Body of pancreas (tissue), 4 donors: ENCODE measurements at regions not wholly inside any gene's neighbourhood (a gene's known extent, or its start where the extent isn't known, plus 50 kb on each side); places are given as distances from the start of the nearest gene placed in this dataset.
A peak's percentile ranks its signal among the peaks of the same experiment; 100 is the strongest.

Experiments
- ATAC-seq: fragments of 150-250 bp; one replicate; pipeline ENCODE4 v1.9.1; 2016
- DNase-seq, 4 donors: peaks; one replicate each; pipeline ENCODE4 v3.0.0-alpha.2; 2019
- H3K27ac ChIP-seq, 4 donors: fragments of 200-600 bp; sonication (generic); 1 replicate in 3 of 4; 2 replicates in 1 of 4; pipeline versions ENCODE4 v1.5.1 to v1.6.1; 2016 to 2019; ENCODE audit warnings: mild to moderate bottlenecking in 1 of 4, mixed read lengths in 1 of 4, moderate library complexity in 1 of 4
- H3K27me3 ChIP-seq, 2 donors: fragments of 200-600 bp; sonication (generic); one replicate each; pipeline ENCODE4 v1.6.0; 2016; ENCODE audit warnings: mild to moderate bottlenecking in 1 of 2
- H3K36me3 ChIP-seq, 2 donors: fragments of 200-600 bp; sonication (generic); replicated peaks in 1 of 2; 2 replicates each; pipeline ENCODE4 v1.5.1; 2016; ENCODE audit warnings: low read depth in 2 of 2; ENCODE audit not compliant: insufficient read depth in 1 of 2
- H3K4me1 ChIP-seq: fragments of 200-600 bp; sonication (generic); one replicate; pipeline ENCODE4 v1.6.0; 2016
- H3K4me3 ChIP-seq, 2 donors: fragments of 200-600 bp; sonication (generic); 1 replicate in 1 of 2; 2 replicates in 1 of 2; pipeline ENCODE4 v1.5.1; 2016 to 2019
- H3K9me3 ChIP-seq, 3 donors: fragments of 200-600 bp; sonication (generic); 1 replicate in 2 of 3; 2 replicates in 1 of 3; pipeline ENCODE4 v1.5.1; 2016
- CTCF ChIP-seq, 7 experiments: fragments of 450-650 bp in 4 of 7; fragments of 200-600 bp in 3 of 7; sonication (generic) in 3 of 7; IDR thresholded peaks; one replicate each; pipeline ENCODE4 v1.5.1; 2016 to 2019; ENCODE audit warnings: antibody characterized with exemption in 7 of 7
- POLR2A ChIP-seq, 3 donors: fragments of 450-650 bp; IDR thresholded peaks; one replicate each; pipeline ENCODE4 v1.6.1; 2016; ENCODE audit warnings: antibody characterized with exemption in 3 of 3, mild to moderate bottlenecking in 2 of 3
- WGBS, 2 donors: methylation state at CpG; one replicate each; pipeline ENCODE4 v1.1.5; 2017; 5-methylcytosine and 5-hydroxymethylcytosine counted together
- intact Hi-C: fragments of 100-400 bp; cut with DNase I; formaldehyde crosslinking; loops from one replicate; pipeline ENCODE4 v1.15.1; 2023

GRCh38 chr14:95784137-95784536 is 70.2 kb upstream of the TCL1A start:
- 0% methylated on average over 1 of the region's 1 CpG for WGBS, 2 donors
- DNase-seq: peak in 2 of 4 donors; percentile 13 to 17

GRCh38 chr14:95776798-95777534 is 63.0 kb upstream of the TCL1A start:
- WGBS, 2 donors: 46 to 58% methylated on average over 6 to 7 of the region's 7 CpGs
- no peak overlapping the region for H3K4me3 ChIP-seq
- no peak overlapping the region for H3K27ac ChIP-seq
- intact Hi-C loops: loop anchor here (5.0 to 10.0 kb wide), 2 partner anchors 170 to 208 kb away; no protein-coding TSS in a partner anchor
- no peak for ATAC-seq
- TF ChIP-seq CTCF (IDR thresholded peaks at IDR 0.05) (no peak), POLR2A (IDR thresholded peaks at IDR 0.05) (no peak)
- H3K36me3 ChIP-seq: no peaks in the 10 kb centered on the region
- H3K4me1 ChIP-seq: no peaks in the 10 kb centered on the region
- DNase-seq: no peak
- H3K9me3 ChIP-seq: no peaks in the 10 kb centered on the region
- H3K27me3 ChIP-seq: no peaks in the 10 kb centered on the region

More at GRCh38 chr14:95784137-95784536, 70.2 kb upstream of the TCL1A start:
- H3K4me3 ChIP-seq: no peak overlapping the region
- no peak overlapping the region for H3K27ac ChIP-seq
- TF ChIP-seq POLR2A (IDR thresholded peaks at IDR 0.05) (no peak), CTCF (IDR thresholded peaks at IDR 0.05) (no peak)
- no peaks in the 10 kb centered on the region for H3K36me3 ChIP-seq
- ATAC-seq: no peak
- H3K4me1 ChIP-seq: no peaks in the 10 kb centered on the region
- intact Hi-C loops: no loop called here
- no peaks in the 10 kb centered on the region for H3K27me3 ChIP-seq
- H3K9me3 ChIP-seq: no peaks in the 10 kb centered on the region

- no peaks in the 10 kb centered on the region for H3K27me3 ChIP-seq
- TF ChIP-seq CTCF (IDR thresholded peaks at IDR 0.05) (peak; percentile 84 to 92 (median 89)), POLR2A (IDR thresholded peaks at IDR 0.05) (no peak)
- H3K9me3 ChIP-seq: no peaks in the 10 kb centered on the region
- H3K27ac ChIP-seq: no peak overlapping the region
- no peaks in the 10 kb centered on the region for H3K4me1 ChIP-seq
- intact Hi-C loops: loop anchor here (5.0 to 10.0 kb wide), 3 partner anchors 167 to 212 kb away; no protein-coding TSS in a partner anchor
- DNase-seq (peak; percentile 69 to 80 (median 70)), ATAC-seq (peak; percentile 74)
- 49 to 50% methylated on average over 28 of the region's 28 CpGs for WGBS, 2 donors
- H3K4me3 ChIP-seq: no peak overlapping the region
- H3K36me3 ChIP-seq: no peaks in the 10 kb centered on the region
Measured at GRCh38 chr14:95774265-95775160, 60.6 kb upstream of the TCL1A start.

- ATAC-seq: no peak
- H3K4me1 ChIP-seq: no peaks in the 10 kb centered on the region
Measured at GRCh38 chr14:95770777-95771176, 56.9 kb upstream of the TCL1A start.

More at GRCh38 chr14:95770777-95771176, 56.9 kb upstream of the TCL1A start:
- H3K27ac ChIP-seq: no peak overlapping the region
- no peaks in the 10 kb centered on the region for H3K27me3 ChIP-seq
- no peaks in the 10 kb centered on the region for H3K9me3 ChIP-seq
- H3K4me3 ChIP-seq: no peak overlapping the region
- WGBS, 2 donors: 64 to 68% methylated on average over 3 of the region's 3 CpGs
- DNase-seq: peak in 2 of 4 donors; percentile 21 to 34
- H3K36me3 ChIP-seq: no peaks in the 10 kb centered on the region
- TF ChIP-seq CTCF (IDR thresholded peaks at IDR 0.05): no peak
- TF ChIP-seq POLR2A (IDR thresholded peaks at IDR 0.05): no peak
- intact Hi-C loops: loop anchor here (5.0 to 10.0 kb wide), 2 partner anchors 208 to 214 kb away; no protein-coding TSS in a partner anchor
